MM.1S (cell line): ENCODE measurements at regions not wholly inside any gene's neighbourhood (a gene's known extent, or its start where the extent isn't known, plus 50 kb on each side); places are given as distances from the start of the nearest gene placed in this dataset.

ENCODE experiments used
- DNase-seq: peaks from one replicate; pipeline ENCODE4 v3.0.0-alpha.2; 2015
- H2AFZ ChIP-seq: fragments of 300-600 bp; sonication (generic); 2 replicates; pipeline ENCODE4 v1.6.0; 2016; ENCODE audit warnings: antibody characterized with exemption, low read length
- H3F3A ChIP-seq: fragments of 300-600 bp; sonication (generic); 2 replicates; pipeline ENCODE4 v1.6.1; 2016; ENCODE audit warnings: mild to moderate bottlenecking, antibody characterized with exemption, low read length, moderate library complexity, mixed read lengths; ENCODE audit not compliant: insufficient read depth
- H3K27ac ChIP-seq: fragments of 300-600 bp; sonication (generic); 2 replicates; pipeline ENCODE4 v1.5.1; 2016; ENCODE audit warnings: mild to moderate bottlenecking, low read length
- H3K27me3 ChIP-seq: fragments of 300-600 bp; sonication (generic); replicated peaks from 2 replicates; pipeline ENCODE4 v1.6.0; 2016; ENCODE audit warnings: low read length; ENCODE audit not compliant: insufficient read depth
- H3K36me3 ChIP-seq: fragments of 300-600 bp; sonication (generic); replicated peaks from 2 replicates; pipeline ENCODE4 v1.6.1; 2016; ENCODE audit warnings: mild to moderate bottlenecking, low read length, mixed read lengths; ENCODE audit not compliant: insufficient read depth
- H3K4me1 ChIP-seq: fragments of 300-600 bp; sonication (generic); 2 replicates; pipeline ENCODE4 v1.6.1; 2016; ENCODE audit warnings: low read length, mixed read lengths
- H3K4me2 ChIP-seq: fragments of 300-600 bp; sonication (generic); 2 replicates; pipeline ENCODE4 v1.6.0; 2016; ENCODE audit warnings: low read depth, low read length
- H3K4me3 ChIP-seq: fragments of 300-600 bp; sonication (generic); 2 replicates; pipeline ENCODE4 v1.5.1; 2016; ENCODE audit warnings: low read length, mixed read lengths
- H3K79me2 ChIP-seq: fragments of 300-600 bp; sonication (generic); 2 replicates; pipeline ENCODE4 v1.6.1; 2016; ENCODE audit warnings: mixed run types, low read length, mixed read lengths
- H3K9ac ChIP-seq: fragments of 300-600 bp; sonication (generic); 2 replicates; pipeline ENCODE4 v1.6.1; 2016; ENCODE audit warnings: low read length, mixed read lengths
- H3K9me2 ChIP-seq: fragments of 300-600 bp; sonication (generic); replicated peaks from 2 replicates; pipeline ENCODE4 v1.6.1; 2016; ENCODE audit warnings: mild to moderate bottlenecking, low read length, mixed read lengths; ENCODE audit not compliant: insufficient read depth
- H3K9me3 ChIP-seq: fragments of 300-600 bp; sonication (generic); replicated peaks from 2 replicates; pipeline ENCODE4 v1.6.1; 2016; ENCODE audit warnings: mild to moderate bottlenecking, low read length, mixed read lengths; ENCODE audit not compliant: insufficient read depth
- H4K20me1 ChIP-seq: fragments of 300-600 bp; sonication (generic); 2 replicates; pipeline ENCODE4 v1.6.1; 2016; ENCODE audit warnings: mild to moderate bottlenecking, low read length, moderate library complexity, mixed read lengths; ENCODE audit not compliant: insufficient read depth
- EZH2 ChIP-seq: fragments of 300-600 bp; sonication (generic); optimal IDR thresholded peaks from 2 replicates; pipeline ENCODE3; 2017; ENCODE audit warnings: low read depth, mild to moderate bottlenecking, antibody characterized with exemption, low read length, mixed read lengths
- EZH2phosphoT487 ChIP-seq: fragments of 300-600 bp; sonication (generic); IDR thresholded peaks from 2 replicates; pipeline ENCODE4 v1.6.1; 2018; ENCODE audit warnings: antibody characterized with exemption, low read length
- TF ChIP-seq, protein P1 (sequence below): fragments of 300-600 bp; sonication (generic); IDR thresholded peaks from 2 replicates; pipeline ENCODE4 v1.5.1; 2016; ENCODE audit warnings: antibody characterized with exemption, low read length, mixed read lengths

DNA sequence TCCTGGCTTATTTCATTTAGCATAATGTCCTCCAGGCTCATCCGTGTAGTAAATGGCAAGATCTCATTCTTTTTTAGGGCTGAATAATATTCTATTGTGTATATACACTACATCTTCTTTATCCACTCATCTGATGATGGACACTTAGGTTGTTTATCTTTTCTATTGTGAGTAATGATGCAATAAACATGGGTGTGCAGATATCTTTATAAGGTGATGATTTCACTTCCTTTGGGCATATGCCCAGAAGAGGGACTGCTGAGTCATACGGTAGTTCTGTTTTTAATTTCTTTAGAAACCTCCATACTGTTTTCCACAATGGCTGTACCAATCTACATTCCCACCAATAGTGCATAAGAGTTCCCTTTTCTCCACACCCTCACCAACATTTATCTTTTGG is 317.6 kb upstream of the CNKSR2 start:
- no peaks in the 10 kb centered on the region for H3K9me2 ChIP-seq
- H3K9me3 ChIP-seq: no peaks in the 10 kb centered on the region
- H3K27ac ChIP-seq: no peak overlapping the region
- no peak overlapping the region for H3K4me2 ChIP-seq
- H4K20me1 ChIP-seq: no peaks in the 10 kb centered on the region
- TF ChIP-seq EZH2phosphoT487 (no peak), EZH2 (no peak)
- TF ChIP-seq, protein P1, sequence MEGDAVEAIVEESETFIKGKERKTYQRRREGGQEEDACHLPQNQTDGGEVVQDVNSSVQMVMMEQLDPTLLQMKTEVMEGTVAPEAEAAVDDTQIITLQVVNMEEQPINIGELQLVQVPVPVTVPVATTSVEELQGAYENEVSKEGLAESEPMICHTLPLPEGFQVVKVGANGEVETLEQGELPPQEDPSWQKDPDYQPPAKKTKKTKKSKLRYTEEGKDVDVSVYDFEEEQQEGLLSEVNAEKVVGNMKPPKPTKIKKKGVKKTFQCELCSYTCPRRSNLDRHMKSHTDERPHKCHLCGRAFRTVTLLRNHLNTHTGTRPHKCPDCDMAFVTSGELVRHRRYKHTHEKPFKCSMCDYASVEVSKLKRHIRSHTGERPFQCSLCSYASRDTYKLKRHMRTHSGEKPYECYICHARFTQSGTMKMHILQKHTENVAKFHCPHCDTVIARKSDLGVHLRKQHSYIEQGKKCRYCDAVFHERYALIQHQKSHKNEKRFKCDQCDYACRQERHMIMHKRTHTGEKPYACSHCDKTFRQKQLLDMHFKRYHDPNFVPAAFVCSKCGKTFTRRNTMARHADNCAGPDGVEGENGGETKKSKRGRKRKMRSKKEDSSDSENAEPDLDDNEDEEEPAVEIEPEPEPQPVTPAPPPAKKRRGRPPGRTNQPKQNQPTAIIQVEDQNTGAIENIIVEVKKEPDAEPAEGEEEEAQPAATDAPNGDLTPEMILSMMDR: no peak
- H2AFZ ChIP-seq: no peak overlapping the region
- H3K27me3 ChIP-seq: no peaks in the 10 kb centered on the region
- no peak overlapping the region for H3K4me3 ChIP-seq
- H3K36me3 ChIP-seq: no peaks in the 10 kb centered on the region
- no peaks in the 10 kb centered on the region for H3K4me1 ChIP-seq
- no peak for DNase-seq
- H3K79me2 ChIP-seq: no peaks in the 10 kb centered on the region
- no peaks in the 10 kb centered on the region for H3F3A ChIP-seq
- no peak overlapping the region for H3K9ac ChIP-seq

GRCh38 chrX:21047034-21047455 is 327.2 kb upstream of the CNKSR2 start:
- TF ChIP-seq EZH2phosphoT487: no peak
- TF ChIP-seq, protein P1: no peak
- no peak for TF ChIP-seq EZH2
- no peak overlapping the region for H3K27ac ChIP-seq
- no peaks in the 10 kb centered on the region for H4K20me1 ChIP-seq
- no peaks in the 10 kb centered on the region for H3F3A ChIP-seq
- no peaks in the 10 kb centered on the region for H3K79me2 ChIP-seq
- no peak overlapping the region for H3K4me2 ChIP-seq
- H2AFZ ChIP-seq: no peak overlapping the region
- H3K27me3 ChIP-seq: no peaks in the 10 kb centered on the region
- H3K4me1 ChIP-seq: no peaks in the 10 kb centered on the region
- no peak overlapping the region for H3K4me3 ChIP-seq
- H3K9me2 ChIP-seq: no peaks in the 10 kb centered on the region
- H3K9ac ChIP-seq: no peak overlapping the region
- no peaks in the 10 kb centered on the region for H3K36me3 ChIP-seq
- no peaks in the 10 kb centered on the region for H3K9me3 ChIP-seq
- DNase-seq: no peak

DNA sequence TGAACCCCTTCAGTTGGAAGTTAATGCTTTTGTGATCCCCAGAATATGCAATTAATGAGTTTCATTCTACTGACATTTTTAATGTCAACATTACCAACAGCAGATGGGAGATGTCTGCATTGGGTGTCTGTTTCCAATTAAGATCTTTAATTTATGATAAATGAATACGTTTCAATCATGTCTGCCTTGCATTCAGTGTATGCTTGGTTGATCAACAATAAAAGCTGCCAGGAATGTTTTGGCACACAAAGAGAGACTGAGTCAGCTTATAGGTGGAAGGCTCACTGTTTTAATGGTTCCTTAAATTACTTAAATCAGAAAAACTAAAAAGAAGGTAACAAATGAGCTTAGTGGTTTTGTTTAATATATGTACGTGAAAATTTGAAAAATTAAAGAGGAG is 359.9 kb upstream of the CNKSR2 start:
- Histone ChIP-seq H3K4me1 (no peaks in the 10 kb centered on the region), H3K27ac (no peak overlapping the region), H3K4me2 (no peak overlapping the region), H3K36me3 (no peaks in the 10 kb centered on the region), H3K9me2 (no peaks in the 10 kb centered on the region), H4K20me1 (no peaks in the 10 kb centered on the region), H3K79me2 (no peaks in the 10 kb centered on the region), H2AFZ (no peak overlapping the region), H3F3A (no peaks in the 10 kb centered on the region), H3K4me3 (no peak overlapping the region), H3K9me3 (no peaks in the 10 kb centered on the region), H3K9ac (no peak overlapping the region), H3K27me3 (no peaks in the 10 kb centered on the region)
- no peak for DNase-seq
- TF ChIP-seq EZH2 (no peak), EZH2phosphoT487 (no peak)
- TF ChIP-seq, protein P1: no peak

- no peaks in the 10 kb centered on the region for H3K27me3 ChIP-seq
- H3K4me1 ChIP-seq: no peaks in the 10 kb centered on the region
- no peaks in the 10 kb centered on the region for H3F3A ChIP-seq
- no peak for DNase-seq
- no peaks in the 10 kb centered on the region for H3K9me2 ChIP-seq
- no peak overlapping the region for H3K27ac ChIP-seq
- H3K4me2 ChIP-seq: no peak overlapping the region
- TF ChIP-seq, protein P1: no peak
- TF ChIP-seq EZH2phosphoT487 (no peak), EZH2 (no peak)
- H3K9ac ChIP-seq: no peak overlapping the region
- H4K20me1 ChIP-seq: no peaks in the 10 kb centered on the region
- H3K79me2 ChIP-seq: no peaks in the 10 kb centered on the region
- H3K9me3 ChIP-seq: no peaks in the 10 kb centered on the region
- H3K36me3 ChIP-seq: no peaks in the 10 kb centered on the region
- no peak overlapping the region for H2AFZ ChIP-seq
- no peak overlapping the region for H3K4me3 ChIP-seq
Observed at GRCh38 chrX:21004835-21005234, 369.4 kb upstream of the CNKSR2 start.
